Gastroesophageal sphincter (tissue), 3 donors: ENCODE measurements at regions not wholly inside any gene's neighbourhood (a gene's known extent, or its start where the extent isn't known, plus 50 kb on each side); places are given as distances from the start of the nearest gene placed in this dataset.

ENCODE experiments used
- POLR2A ChIP-seq, 2 donors: fragments of 450-650 bp; IDR thresholded peaks; one replicate each; pipeline ENCODE4 v1.6.1; 2017; ENCODE audit warnings: antibody characterized with exemption in 2 of 2, mild to moderate bottlenecking in 2 of 2, moderate library complexity in 1 of 2
- TF ChIP-seq, protein P1 (sequence below), 4 experiments: fragments of 200-600 bp in 2 of 4; fragments of 450-650 bp in 2 of 4; sonication (generic) in 1 of 4; IDR thresholded peaks; one replicate each; pipeline ENCODE4 v1.5.1; 2017 to 2019; ENCODE audit warnings: antibody characterized with exemption in 4 of 4, mild to moderate bottlenecking in 2 of 4, moderate library complexity in 2 of 4

DNA sequence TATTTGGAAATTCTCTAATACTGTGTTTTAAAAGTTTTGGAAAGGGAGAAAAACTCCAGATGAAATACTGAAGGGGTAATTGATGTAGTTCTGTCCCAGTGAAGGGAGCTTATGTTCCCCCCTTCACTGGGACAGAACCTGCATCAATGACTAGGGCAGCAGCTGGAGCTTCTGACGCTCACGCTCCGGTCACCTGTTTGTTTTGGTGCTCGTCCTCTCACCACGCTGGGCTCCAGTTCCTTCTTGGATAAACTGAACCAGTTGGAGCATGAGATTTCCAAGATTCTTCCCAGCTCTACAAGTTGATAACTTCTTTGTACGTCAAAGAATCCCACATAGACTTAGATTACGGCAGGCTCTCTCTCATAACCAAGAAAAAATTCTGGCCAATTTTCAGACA lies 51.4 kb upstream of the HNRNPU start:
- no peak for TF ChIP-seq POLR2A (IDR thresholded peaks at IDR 0.05)
- TF ChIP-seq, protein P1, sequence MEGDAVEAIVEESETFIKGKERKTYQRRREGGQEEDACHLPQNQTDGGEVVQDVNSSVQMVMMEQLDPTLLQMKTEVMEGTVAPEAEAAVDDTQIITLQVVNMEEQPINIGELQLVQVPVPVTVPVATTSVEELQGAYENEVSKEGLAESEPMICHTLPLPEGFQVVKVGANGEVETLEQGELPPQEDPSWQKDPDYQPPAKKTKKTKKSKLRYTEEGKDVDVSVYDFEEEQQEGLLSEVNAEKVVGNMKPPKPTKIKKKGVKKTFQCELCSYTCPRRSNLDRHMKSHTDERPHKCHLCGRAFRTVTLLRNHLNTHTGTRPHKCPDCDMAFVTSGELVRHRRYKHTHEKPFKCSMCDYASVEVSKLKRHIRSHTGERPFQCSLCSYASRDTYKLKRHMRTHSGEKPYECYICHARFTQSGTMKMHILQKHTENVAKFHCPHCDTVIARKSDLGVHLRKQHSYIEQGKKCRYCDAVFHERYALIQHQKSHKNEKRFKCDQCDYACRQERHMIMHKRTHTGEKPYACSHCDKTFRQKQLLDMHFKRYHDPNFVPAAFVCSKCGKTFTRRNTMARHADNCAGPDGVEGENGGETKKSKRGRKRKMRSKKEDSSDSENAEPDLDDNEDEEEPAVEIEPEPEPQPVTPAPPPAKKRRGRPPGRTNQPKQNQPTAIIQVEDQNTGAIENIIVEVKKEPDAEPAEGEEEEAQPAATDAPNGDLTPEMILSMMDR (IDR thresholded peaks at IDR 0.05) = no peak
